ENCODE measurements at regions not wholly inside any gene's neighbourhood (a gene's known extent, or its start where the extent isn't known, plus 50 kb on each side); places are given as distances from the start of the nearest gene placed in this dataset.

GRCh38 chr7:25624051-25624450 is 395.8 kb upstream of the NPVF start:
- ATAC-seq (ENCODE audit: low read depth) = no peak

DNA sequence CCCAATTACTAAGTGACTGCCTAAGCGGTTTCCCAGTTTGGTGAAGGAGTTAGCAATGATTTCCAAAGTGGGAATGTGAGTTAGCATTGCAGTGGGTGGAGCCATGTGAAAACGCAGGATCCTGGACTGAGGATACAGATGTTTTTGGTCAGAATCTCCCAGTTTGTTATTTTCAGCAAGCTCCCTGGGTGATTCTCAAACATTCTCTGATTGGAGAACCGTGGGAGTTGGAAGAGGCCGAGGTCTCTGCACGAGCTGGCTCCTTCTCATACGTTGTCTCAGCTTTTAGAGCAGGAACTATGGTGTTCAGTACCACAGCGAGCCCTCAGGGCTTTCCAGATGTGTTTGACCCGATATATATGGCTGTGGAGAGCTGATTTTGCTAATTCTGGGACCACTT is 396.5 kb upstream of the NPVF start:
- H3K27ac Mint-ChIP-seq = peak overlapping the region; percentile 12
- H3K4me1 Mint-ChIP-seq = peaks cover 27% of the 10 kb centered on the region
- peak overlapping the region; percentile 71 for H3K4me3 Mint-ChIP-seq
- ATAC-seq (ENCODE audit: low read depth) = no peak
- H3K9me3 Mint-ChIP-seq = peaks cover 2% of the 10 kb centered on the region
- H3K36me3 Mint-ChIP-seq = no peaks in the 10 kb centered on the region
- no peaks in the 10 kb centered on the region for H3K27me3 Mint-ChIP-seq
- DNase-seq (ENCODE audit: low spot score in 2 of 2) = no peak

More at GRCh38 chr7:25624051-25624450, 395.8 kb upstream of the NPVF start:
- Mint-ChIP-seq H3K4me1 (peaks cover 31% of the 10 kb centered on the region), H3K36me3 (no peaks in the 10 kb centered on the region), H3K4me3 (no peak overlapping the region), H3K27me3 (no peaks in the 10 kb centered on the region), H3K27ac (no peak overlapping the region), H3K9me3 (peaks cover 2% of the 10 kb centered on the region)
- no peak for DNase-seq (ENCODE audit: low spot score in 2 of 2)

- DNase-seq (ENCODE audit: low spot score in 2 of 2) (peak in 1 of 2 donors; percentile 29), ATAC-seq (ENCODE audit: low read depth) (peak; percentile 92)
- H3K27me3 Mint-ChIP-seq = peaks cover 2% of the 10 kb centered on the region
- peak overlapping the region; percentile 12 for H3K27ac Mint-ChIP-seq
- H3K4me1 Mint-ChIP-seq = peaks cover 22% of the 10 kb centered on the region
- H3K4me3 Mint-ChIP-seq = peak overlapping the region; percentile 71
- no peaks in the 10 kb centered on the region for H3K36me3 Mint-ChIP-seq
- peaks cover 2% of the 10 kb centered on the region for H3K9me3 Mint-ChIP-seq
These were observed 397.2 kb upstream of the NPVF start for GRCh38 chr7:25625306-25625992.

- Mint-ChIP-seq H3K9me3 (peaks cover 2% of the 10 kb centered on the region), H3K27me3 (peaks cover 2% of the 10 kb centered on the region), H3K4me1 (peaks cover 15% of the 10 kb centered on the region), H3K4me3 (no peak overlapping the region), H3K36me3 (no peaks in the 10 kb centered on the region), H3K27ac (no peak overlapping the region)
- DNase-seq (ENCODE audit: low spot score in 2 of 2) (no peak), ATAC-seq (ENCODE audit: low read depth) (no peak)
These were observed 398.3 kb upstream of the NPVF start for GRCh38 chr7:25626451-25627131.

- Mint-ChIP-seq H3K9me3 (no peaks in the 10 kb centered on the region), H3K36me3 (no peaks in the 10 kb centered on the region), H3K27ac (no peak overlapping the region), H3K4me1 (peaks cover 15% of the 10 kb centered on the region), H3K4me3 (no peak overlapping the region), H3K27me3 (peaks cover 2% of the 10 kb centered on the region)
- DNase-seq (ENCODE audit: low spot score in 2 of 2) = no peak
- ATAC-seq (ENCODE audit: low read depth) = no peak
These were observed 400.2 kb upstream of the NPVF start for GRCh38 chr7:25628446-25628845.

DNA sequence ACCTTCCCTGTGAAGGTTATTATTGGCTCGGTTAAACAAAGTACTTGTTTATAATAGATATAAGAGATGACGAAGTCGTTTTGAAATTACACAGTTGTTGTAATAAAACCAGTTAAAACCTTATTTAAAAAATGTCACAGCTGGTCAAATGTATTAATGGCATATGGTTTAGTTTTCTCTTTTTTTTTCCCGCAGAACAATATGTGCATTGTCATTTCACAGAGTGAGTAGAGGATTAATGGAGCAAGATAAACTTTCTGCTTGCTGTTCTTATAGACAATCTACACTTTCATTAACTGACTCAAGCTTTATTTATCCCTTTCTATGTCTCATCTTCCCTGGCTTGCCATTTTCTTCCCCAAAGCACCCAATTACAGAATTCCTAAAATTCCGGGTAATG is 404.3 kb upstream of the NPVF start:
- H3K27me3 Mint-ChIP-seq = peaks cover 2% of the 10 kb centered on the region
- no peaks in the 10 kb centered on the region for H3K9me3 Mint-ChIP-seq
- H3K4me1 Mint-ChIP-seq = no peaks in the 10 kb centered on the region

GRCh38 chr7:25633426-25634036 is 405.2 kb upstream of the NPVF start:
- H3K4me1 Mint-ChIP-seq = no peaks in the 10 kb centered on the region
- no peaks in the 10 kb centered on the region for H3K9me3 Mint-ChIP-seq
- H3K27ac Mint-ChIP-seq = no peak overlapping the region
- ATAC-seq (ENCODE audit: low read depth) (no peak), DNase-seq (ENCODE audit: low spot score in 2 of 2) (no peak)
- peaks cover 2% of the 10 kb centered on the region for H3K27me3 Mint-ChIP-seq
- H3K36me3 Mint-ChIP-seq = no peaks in the 10 kb centered on the region
- no peak overlapping the region for H3K4me3 Mint-ChIP-seq

More for the DNA sequence above, 404.3 kb upstream of the NPVF start:
- no peaks in the 10 kb centered on the region for H3K36me3 Mint-ChIP-seq
- H3K4me3 Mint-ChIP-seq = no peak overlapping the region
- DNase-seq (ENCODE audit: low spot score in 2 of 2) (no peak), ATAC-seq (ENCODE audit: low read depth) (no peak)
- no peak overlapping the region for H3K27ac Mint-ChIP-seq

DNA sequence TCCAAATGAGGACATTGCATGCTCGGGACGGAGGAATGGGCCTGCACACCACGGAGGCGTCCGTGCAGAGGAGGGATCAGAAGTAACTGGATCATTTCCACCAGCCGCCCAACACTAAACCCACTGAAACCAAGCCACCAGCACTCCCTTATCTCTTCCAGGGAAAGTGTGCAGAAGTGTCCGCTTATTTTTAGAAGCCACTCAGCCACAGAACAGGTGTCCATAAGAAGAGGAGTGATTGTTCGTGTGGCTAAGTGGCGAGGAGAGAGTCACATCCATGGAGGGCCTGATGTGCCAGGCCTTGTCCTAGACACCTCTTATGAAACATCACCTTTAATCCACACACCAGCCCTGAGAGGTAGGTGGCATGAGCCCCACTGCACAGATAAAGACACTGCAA is 407.9 kb upstream of the NPVF start:
- no peaks in the 10 kb centered on the region for H3K9me3 Mint-ChIP-seq
- no peaks in the 10 kb centered on the region for H3K27me3 Mint-ChIP-seq
- no peak for DNase-seq (ENCODE audit: low spot score in 2 of 2)
- H3K36me3 Mint-ChIP-seq = no peaks in the 10 kb centered on the region
- H3K27ac Mint-ChIP-seq = no peak overlapping the region
- ATAC-seq (ENCODE audit: low read depth) = no peak
- H3K4me3 Mint-ChIP-seq = no peak overlapping the region
- no peaks in the 10 kb centered on the region for H3K4me1 Mint-ChIP-seq

GRCh38 chr7:25636871-25637283 is 408.6 kb upstream of the NPVF start:
- H3K4me3 Mint-ChIP-seq = no peak overlapping the region
- H3K27ac Mint-ChIP-seq = no peak overlapping the region
- no peak for DNase-seq (ENCODE audit: low spot score in 2 of 2)
- H3K36me3 Mint-ChIP-seq = no peaks in the 10 kb centered on the region
- no peaks in the 10 kb centered on the region for H3K27me3 Mint-ChIP-seq
- H3K9me3 Mint-ChIP-seq = no peaks in the 10 kb centered on the region
- no peak for ATAC-seq (ENCODE audit: low read depth)
- H3K4me1 Mint-ChIP-seq = no peaks in the 10 kb centered on the region

DNA sequence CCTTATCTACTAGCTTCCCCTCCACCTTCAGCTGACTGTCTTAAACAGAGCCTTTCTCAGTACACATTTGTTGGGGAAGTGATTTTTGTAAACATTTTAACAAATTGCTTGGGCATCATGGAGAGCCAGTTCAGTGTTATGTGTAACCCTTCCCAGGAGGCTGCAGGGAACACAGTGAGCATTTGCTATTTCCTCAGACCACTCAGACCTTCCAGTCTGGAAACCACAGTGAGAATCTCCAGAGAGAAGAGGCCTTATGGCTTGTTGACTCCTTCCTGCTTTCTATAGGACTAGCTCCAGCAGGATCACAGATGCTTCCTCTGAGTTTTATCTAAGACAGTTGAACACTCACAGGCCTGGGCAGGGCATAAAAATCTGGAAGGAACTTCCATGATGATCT is 409.8 kb upstream of the NPVF start:
- Mint-ChIP-seq H3K27ac (no peak overlapping the region), H3K27me3 (no peaks in the 10 kb centered on the region), H3K4me1 (no peaks in the 10 kb centered on the region), H3K36me3 (no peaks in the 10 kb centered on the region), H3K4me3 (no peak overlapping the region), H3K9me3 (no peaks in the 10 kb centered on the region)
- no peak for ATAC-seq (ENCODE audit: low read depth)
- DNase-seq (ENCODE audit: low spot score in 2 of 2) = no peak

- Mint-ChIP-seq H3K4me3 (no peak overlapping the region), H3K27ac (no peak overlapping the region), H3K9me3 (no peaks in the 10 kb centered on the region), H3K4me1 (no peaks in the 10 kb centered on the region), H3K36me3 (no peaks in the 10 kb centered on the region), H3K27me3 (no peaks in the 10 kb centered on the region)
- ATAC-seq (ENCODE audit: low read depth) = no peak
- DNase-seq (ENCODE audit: low spot score in 2 of 2) = no peak
These were observed 410.4 kb upstream of the NPVF start for GRCh38 chr7:25638590-25639244.

DNA sequence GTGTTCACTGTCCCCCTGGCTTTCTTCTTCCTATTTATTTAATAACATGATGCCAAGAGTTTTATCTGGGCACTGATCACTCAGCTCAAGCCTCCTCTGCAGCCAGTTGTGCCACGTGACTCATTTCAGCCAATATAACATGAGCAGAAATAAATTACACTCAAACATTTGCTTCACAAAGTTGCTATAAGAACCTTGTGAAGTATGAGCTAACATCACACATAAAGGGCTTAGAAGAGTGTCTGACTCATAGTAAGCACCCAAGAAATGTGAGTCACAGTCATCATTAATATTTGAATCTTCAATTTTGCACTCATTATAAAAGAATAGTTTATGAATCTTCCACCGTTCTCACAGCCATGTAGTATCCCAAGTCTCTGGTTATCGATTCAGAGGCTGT is 414.6 kb upstream of the NPVF start:
- DNase-seq (ENCODE audit: low spot score in 2 of 2) = no peak
- ATAC-seq (ENCODE audit: low read depth) = no peak
- H3K4me3 Mint-ChIP-seq = no peak overlapping the region

DNA sequence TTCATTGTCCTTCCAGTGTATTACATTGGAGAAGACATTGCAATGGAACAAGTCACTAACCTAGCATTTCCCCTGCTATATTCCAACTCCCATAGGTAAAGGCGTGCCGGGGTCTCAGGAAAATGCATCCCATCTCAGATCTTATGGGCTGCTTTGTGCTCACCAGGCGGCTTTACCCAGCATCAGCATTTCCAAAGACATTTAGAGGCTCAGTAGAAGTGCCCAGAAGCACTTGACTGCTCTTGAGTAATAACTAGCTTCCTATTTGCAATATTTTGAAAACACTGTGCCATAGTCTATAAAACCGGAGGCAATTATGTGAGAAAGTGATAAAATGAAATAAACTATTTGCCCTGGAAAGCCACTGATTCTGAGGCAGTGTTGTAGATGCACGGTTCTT is 415.0 kb upstream of the NPVF start:
- DNase-seq (ENCODE audit: low spot score in 2 of 2) = no peak
- no peaks in the 10 kb centered on the region for H3K4me1 Mint-ChIP-seq
- peaks cover 3% of the 10 kb centered on the region for H3K36me3 Mint-ChIP-seq
- no peak for ATAC-seq (ENCODE audit: low read depth)
- H3K4me3 Mint-ChIP-seq = no peak overlapping the region
- peaks cover 3% of the 10 kb centered on the region for H3K27me3 Mint-ChIP-seq
- H3K9me3 Mint-ChIP-seq = peaks cover 1% of the 10 kb centered on the region
- no peak overlapping the region for H3K27ac Mint-ChIP-seq

More for the DNA sequence above, 414.6 kb upstream of the NPVF start:
- Mint-ChIP-seq H3K4me1 (no peaks in the 10 kb centered on the region), H3K9me3 (peaks cover 1% of the 10 kb centered on the region), H3K27ac (no peak overlapping the region), H3K36me3 (peaks cover 3% of the 10 kb centered on the region), H3K27me3 (peaks cover 3% of the 10 kb centered on the region)

DNA sequence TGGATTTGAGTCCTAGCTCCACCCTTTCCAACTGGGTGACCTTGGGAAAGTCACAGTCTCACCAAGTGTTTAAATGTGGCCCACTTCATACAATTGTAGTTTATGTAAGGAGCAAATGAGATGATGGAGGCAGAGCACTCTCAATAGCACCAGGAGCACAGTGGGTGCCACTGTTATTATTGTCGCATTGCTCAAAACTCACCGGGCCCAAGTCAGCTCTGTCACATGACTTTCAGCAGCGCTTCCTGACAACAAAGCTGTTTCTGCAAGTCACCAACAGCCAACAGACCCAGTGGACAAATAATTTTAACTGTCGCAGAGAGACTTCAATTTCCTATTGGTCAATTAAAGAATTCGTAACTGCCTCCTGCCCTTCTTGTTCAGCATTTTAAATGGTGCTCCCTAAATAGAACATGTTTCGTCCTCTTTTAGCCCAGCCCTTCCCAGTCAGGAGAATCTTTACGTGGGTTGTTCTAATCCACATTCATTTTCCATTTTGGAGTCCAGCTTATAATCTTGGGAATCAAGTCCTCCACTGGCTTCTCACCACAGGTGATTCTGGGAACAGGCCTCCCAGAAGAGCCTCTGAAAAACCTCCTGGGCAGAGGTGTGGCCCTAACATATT is 415.6 kb upstream of the NPVF start:
- Mint-ChIP-seq H3K9me3 (peaks cover 1% of the 10 kb centered on the region), H3K27ac (no peak overlapping the region), H3K36me3 (peaks cover 3% of the 10 kb centered on the region), H3K4me1 (no peaks in the 10 kb centered on the region), H3K27me3 (peaks cover 5% of the 10 kb centered on the region), H3K4me3 (no peak overlapping the region)
- ATAC-seq (ENCODE audit: low read depth) (no peak), DNase-seq (ENCODE audit: low spot score in 2 of 2) (no peak)
